ENCODE measurements at regions not wholly inside any gene's neighbourhood (a gene's known extent, or its start where the extent isn't known, plus 50 kb on each side); places are given as distances from the start of the nearest gene placed in this dataset.

GRCh38 chr6:122223251-122223650 lies 176.2 kb upstream of the HSF2 start:
- TF ChIP-seq CTCF (conservative IDR thresholded peaks at IDR 0.05; ENCODE audit: low read depth, low read length) (no peak), EZH2phosphoT487 (IDR thresholded peaks at IDR 0.05; ENCODE audit: borderline replicate concordance, low read length) (no peak)

Measured in PC-3 (cell line).